ENCODE measurements at regions not wholly inside any gene's neighbourhood (a gene's known extent, or its start where the extent isn't known, plus 50 kb on each side); places are given as distances from the start of the nearest gene placed in this dataset.

DNA sequence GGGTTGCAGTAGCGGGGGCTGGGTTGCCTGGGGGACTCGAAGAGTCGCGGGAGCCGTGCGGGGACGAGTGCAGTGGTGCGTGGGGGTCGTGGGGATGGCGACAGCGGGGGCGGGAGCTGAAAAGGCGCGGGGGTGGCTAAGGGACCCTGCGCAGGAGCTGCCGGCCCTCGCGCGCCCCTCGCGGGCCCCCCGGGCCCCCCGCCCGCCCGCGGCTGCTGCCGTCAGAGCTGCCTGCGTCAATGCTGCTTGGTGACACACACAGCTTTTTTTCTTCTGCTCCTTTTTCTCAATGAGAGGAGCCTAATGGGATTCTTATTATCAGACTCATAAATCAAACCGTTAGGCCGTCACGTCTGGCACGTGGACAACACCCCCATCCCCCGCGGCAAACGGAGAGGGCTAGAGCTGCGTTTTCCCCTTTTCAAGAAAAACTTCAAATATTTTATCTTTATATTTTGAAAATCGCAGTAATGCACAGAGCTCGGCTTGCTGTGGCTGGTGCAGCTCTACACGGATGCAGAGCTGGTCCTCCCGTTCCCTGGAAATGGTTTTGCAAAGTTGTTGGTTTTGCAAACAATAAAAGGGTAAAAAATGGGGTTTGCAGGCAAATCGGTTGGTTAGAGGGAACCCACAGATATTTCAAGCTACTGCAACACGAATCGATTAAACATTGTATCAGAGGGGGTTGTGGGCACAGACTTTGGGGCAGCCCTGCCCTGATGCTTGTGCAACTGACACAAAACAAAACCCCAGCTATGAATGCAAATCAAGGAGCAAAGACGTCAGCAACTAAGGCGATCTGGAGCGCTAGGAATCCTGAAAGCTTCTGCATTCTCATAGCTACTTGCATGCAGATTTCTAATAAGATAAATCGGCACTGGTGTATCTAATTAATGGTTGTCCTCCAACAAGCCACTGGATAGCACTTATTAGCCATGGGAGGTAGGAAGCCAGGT is 161.4 kb downstream of the TBXT start:
- Histone ChIP-seq H3K27ac (ENCODE audit: low read depth, low read length) (peak overlapping the region; percentile 95), H3K79me2 (ENCODE audit: insufficient read depth, low read length) (no peaks in the 10 kb centered on the region), H3K4me3 (ENCODE audit: insufficient read depth, low read length) (peak overlapping the region; percentile 70), H3K36me3 (ENCODE audit: insufficient read depth, low read length) (no peaks in the 10 kb centered on the region), H3K4me2 (ENCODE audit: insufficient read depth, low read length) (peak overlapping the region; percentile 98), H2AFZ (ENCODE audit: low read length) (peak overlapping the region; percentile 85), H3K9me3 (ENCODE audit: low read depth, low read length) (no peaks in the 10 kb centered on the region), H3K4me1 (ENCODE audit: insufficient read depth, low read length) (peaks cover 37% of the 10 kb centered on the region), H4K20me1 (ENCODE audit: insufficient read depth, low read length) (no peaks in the 10 kb centered on the region), H3K27me3 (ENCODE audit: insufficient read depth, low read length) (no peaks in the 10 kb centered on the region)
- TF ChIP-seq, protein P1, sequence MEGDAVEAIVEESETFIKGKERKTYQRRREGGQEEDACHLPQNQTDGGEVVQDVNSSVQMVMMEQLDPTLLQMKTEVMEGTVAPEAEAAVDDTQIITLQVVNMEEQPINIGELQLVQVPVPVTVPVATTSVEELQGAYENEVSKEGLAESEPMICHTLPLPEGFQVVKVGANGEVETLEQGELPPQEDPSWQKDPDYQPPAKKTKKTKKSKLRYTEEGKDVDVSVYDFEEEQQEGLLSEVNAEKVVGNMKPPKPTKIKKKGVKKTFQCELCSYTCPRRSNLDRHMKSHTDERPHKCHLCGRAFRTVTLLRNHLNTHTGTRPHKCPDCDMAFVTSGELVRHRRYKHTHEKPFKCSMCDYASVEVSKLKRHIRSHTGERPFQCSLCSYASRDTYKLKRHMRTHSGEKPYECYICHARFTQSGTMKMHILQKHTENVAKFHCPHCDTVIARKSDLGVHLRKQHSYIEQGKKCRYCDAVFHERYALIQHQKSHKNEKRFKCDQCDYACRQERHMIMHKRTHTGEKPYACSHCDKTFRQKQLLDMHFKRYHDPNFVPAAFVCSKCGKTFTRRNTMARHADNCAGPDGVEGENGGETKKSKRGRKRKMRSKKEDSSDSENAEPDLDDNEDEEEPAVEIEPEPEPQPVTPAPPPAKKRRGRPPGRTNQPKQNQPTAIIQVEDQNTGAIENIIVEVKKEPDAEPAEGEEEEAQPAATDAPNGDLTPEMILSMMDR (IDR thresholded peaks at IDR 0.05; ENCODE audit: extremely low read depth, low read depth, low read length), result no peak
- peak; percentile 94 for DNase-seq (ENCODE audit: insufficient read length, low spot score, missing footprints)

DNA sequence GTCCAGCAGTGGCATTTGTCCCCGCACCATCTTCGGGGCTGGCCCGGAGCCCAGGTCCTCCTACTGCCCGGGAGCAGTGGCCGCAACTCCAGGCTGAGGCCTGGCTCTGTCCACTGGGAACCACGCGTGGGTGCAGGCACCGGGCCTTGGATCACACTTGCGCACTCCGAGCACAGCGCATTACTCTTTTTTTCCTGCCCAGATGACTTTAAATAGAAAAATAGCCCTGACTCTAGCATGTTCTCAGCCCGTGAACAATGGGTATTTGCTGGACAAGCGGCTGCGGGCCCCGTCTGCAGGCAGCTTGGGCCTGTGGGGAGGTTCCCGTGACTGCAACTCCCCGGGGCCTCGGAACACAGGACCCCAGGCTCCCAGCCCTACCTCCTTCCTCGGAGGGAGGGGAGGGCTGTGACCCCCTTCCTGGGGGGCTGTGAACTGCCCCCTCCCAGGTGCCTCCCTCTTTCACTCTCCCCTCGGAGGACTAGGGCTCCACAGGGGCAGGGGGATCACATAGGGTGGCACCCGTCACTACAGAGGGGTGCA is 162.2 kb downstream of the TBXT start:
- Histone ChIP-seq H3K27ac (ENCODE audit: low read depth, low read length) (peak overlapping the region; percentile 95), H3K4me3 (ENCODE audit: insufficient read depth, low read length) (peak overlapping the region; percentile 70), H3K36me3 (ENCODE audit: insufficient read depth, low read length) (no peaks in the 10 kb centered on the region), H3K9me3 (ENCODE audit: low read depth, low read length) (no peaks in the 10 kb centered on the region), H4K20me1 (ENCODE audit: insufficient read depth, low read length) (no peaks in the 10 kb centered on the region), H3K4me1 (ENCODE audit: insufficient read depth, low read length) (peaks cover 37% of the 10 kb centered on the region), H3K27me3 (ENCODE audit: insufficient read depth, low read length) (no peaks in the 10 kb centered on the region), H3K4me2 (ENCODE audit: insufficient read depth, low read length) (peak overlapping the region; percentile 76), H2AFZ (ENCODE audit: low read length) (peak overlapping the region; percentile 85), H3K79me2 (ENCODE audit: insufficient read depth, low read length) (no peaks in the 10 kb centered on the region)
- DNase-seq (ENCODE audit: insufficient read length, low spot score, missing footprints), result peak; percentile 91
- TF ChIP-seq, protein P1 (IDR thresholded peaks at IDR 0.05; ENCODE audit: extremely low read depth, low read depth, low read length), result no peak

DNA sequence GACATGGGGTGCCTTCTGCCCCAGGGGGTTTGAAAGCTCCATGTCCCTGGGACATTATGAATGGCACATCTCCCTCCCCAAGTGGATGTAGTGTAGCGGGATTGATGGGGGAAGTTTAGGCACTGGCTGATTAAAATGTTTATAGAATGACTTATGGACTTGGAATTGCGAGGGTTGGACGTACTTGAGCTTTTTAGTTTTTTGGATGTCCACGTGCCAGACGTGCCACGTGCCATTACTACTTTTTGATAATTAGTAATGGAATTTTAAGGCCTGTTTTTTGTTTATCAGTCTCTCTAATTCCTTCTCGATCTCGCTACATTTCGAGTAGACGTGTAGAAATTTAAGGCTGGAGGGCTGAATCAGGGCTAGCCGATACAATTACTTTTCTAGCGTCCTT is 162.8 kb downstream of the TBXT start:
- TF ChIP-seq, protein P1 (IDR thresholded peaks at IDR 0.05; ENCODE audit: extremely low read depth, low read depth, low read length), result no peak
- Histone ChIP-seq H3K27ac (ENCODE audit: low read depth, low read length) (peak overlapping the region; percentile 95), H3K36me3 (ENCODE audit: insufficient read depth, low read length) (no peaks in the 10 kb centered on the region)

DNA sequence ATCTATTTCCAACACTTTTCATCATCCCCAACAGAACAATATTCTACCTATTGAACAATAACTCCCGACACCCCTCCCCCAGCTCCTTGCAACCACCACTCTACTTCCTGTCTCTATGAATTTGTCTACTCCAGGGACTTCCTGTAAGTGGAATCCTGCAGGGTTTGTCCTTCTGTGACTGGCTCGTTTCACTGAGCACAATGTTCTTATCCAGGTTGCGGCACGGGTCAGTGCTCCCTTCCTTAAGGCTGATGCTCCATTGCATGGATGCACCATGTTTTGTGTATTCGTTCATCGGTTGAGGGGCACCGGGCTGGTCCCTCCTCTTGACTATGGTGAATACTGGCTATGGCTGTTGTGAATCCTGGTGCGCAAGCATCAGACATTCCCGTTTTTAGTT is 163.2 kb downstream of the TBXT start:
- Histone ChIP-seq H3K4me1 (ENCODE audit: insufficient read depth, low read length) (peaks cover 31% of the 10 kb centered on the region), H3K27ac (ENCODE audit: low read depth, low read length) (peak overlapping the region; percentile 95), H3K9me3 (ENCODE audit: low read depth, low read length) (no peaks in the 10 kb centered on the region), H3K4me2 (ENCODE audit: insufficient read depth, low read length) (no peak overlapping the region), H3K36me3 (ENCODE audit: insufficient read depth, low read length) (no peaks in the 10 kb centered on the region), H4K20me1 (ENCODE audit: insufficient read depth, low read length) (no peaks in the 10 kb centered on the region), H3K27me3 (ENCODE audit: insufficient read depth, low read length) (no peaks in the 10 kb centered on the region), H2AFZ (ENCODE audit: low read length) (no peak overlapping the region), H3K79me2 (ENCODE audit: insufficient read depth, low read length) (no peaks in the 10 kb centered on the region), H3K4me3 (ENCODE audit: insufficient read depth, low read length) (no peak overlapping the region)
- TF ChIP-seq, protein P1 (IDR thresholded peaks at IDR 0.05; ENCODE audit: extremely low read depth, low read depth, low read length), result no peak
- DNase-seq (ENCODE audit: insufficient read length, low spot score, missing footprints), result no peak

More for the DNA sequence above, 162.8 kb downstream of the TBXT start:
- Histone ChIP-seq H3K4me1 (ENCODE audit: insufficient read depth, low read length) (peaks cover 31% of the 10 kb centered on the region), H3K9me3 (ENCODE audit: low read depth, low read length) (no peaks in the 10 kb centered on the region), H3K79me2 (ENCODE audit: insufficient read depth, low read length) (no peaks in the 10 kb centered on the region), H3K4me3 (ENCODE audit: insufficient read depth, low read length) (no peak overlapping the region), H3K4me2 (ENCODE audit: insufficient read depth, low read length) (peak overlapping the region; percentile 76), H4K20me1 (ENCODE audit: insufficient read depth, low read length) (no peaks in the 10 kb centered on the region), H3K27me3 (ENCODE audit: insufficient read depth, low read length) (no peaks in the 10 kb centered on the region), H2AFZ (ENCODE audit: low read length) (peak overlapping the region; percentile 85)
- no peak for DNase-seq (ENCODE audit: insufficient read length, low spot score, missing footprints)

Data from osteoblast (primary cell).